GM18511 (cell line): ENCODE measurements at regions not wholly inside any gene's neighbourhood (a gene's known extent, or its start where the extent isn't known, plus 50 kb on each side); places are given as distances from the start of the nearest gene placed in this dataset.
A peak's percentile ranks its signal among the peaks of the same experiment; 100 is the strongest.
"Not testable (repeated sequence)": the region's sequence is repeated elsewhere in the genome, so short reads cannot be mapped to it uniquely, and the experiment has no call there.

ENCODE experiments used
- ATAC-seq: cut with Tn5 transposase; IDR thresholded peaks from one replicate; pipeline ENCODE4 v1.9.1; 2021; ENCODE audit warnings: mild to moderate bottlenecking, moderate library complexity; ENCODE audit not compliant: unreplicated experiment

DNA sequence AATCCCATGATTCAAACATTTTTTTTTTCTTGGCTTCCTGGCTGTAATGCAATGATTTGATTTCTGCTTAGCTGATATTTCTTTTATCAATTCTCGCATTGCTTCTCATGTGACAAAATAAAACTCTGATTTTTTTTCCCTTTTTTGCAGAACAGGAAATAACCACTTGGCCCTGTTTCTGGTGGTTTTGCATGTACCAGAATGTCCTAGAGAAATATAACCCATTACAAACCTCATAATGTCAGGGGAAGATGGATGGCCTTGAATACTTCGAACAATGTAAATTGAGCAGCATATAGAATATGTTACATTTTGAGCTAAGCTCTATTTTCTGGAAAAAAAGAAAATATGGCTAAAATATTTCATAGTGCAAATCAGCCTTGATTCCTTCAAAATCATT lies 275.6 kb downstream of the RAP2B start:
- ATAC-seq: no peak

DNA sequence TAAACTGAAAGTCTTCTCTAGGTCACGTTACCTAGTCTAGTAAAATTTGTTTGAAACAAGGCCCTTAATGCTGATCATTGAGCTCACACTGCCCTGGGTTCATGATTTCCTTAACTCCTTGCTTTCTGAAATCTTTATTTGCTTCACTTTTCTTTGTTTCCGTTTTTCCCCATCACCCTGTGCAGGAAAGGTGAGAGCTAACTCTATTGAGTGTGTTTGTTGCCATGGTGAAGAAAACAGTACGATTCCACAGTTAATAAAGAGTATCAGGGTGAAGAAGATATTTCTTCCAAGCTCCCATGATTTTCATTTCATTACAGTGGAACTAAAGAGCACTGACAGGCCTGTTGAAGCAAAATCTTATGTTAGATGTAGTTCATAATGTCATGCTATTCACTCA lies 276.2 kb downstream of the RAP2B start:
- ATAC-seq: no peak

DNA sequence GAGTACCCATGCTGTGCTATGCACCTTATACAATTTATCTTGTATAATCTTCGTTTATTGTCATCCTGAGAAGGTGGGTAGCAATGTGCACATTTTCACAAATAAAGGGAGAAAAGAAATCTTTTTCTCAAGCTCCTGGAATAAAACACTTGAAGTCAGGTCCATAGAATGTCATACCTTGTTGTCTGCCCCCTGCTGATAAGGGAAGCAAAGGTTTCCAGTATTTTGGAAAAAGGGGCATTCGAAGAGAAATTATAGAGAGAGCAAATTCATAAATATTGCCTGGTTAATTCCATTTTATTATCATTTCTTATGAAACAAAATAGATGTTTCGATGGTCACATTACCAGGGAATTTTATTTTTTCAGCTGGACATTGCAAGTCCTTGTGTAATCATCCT lies 277.8 kb downstream of the RAP2B start:
- ATAC-seq: no peak

DNA sequence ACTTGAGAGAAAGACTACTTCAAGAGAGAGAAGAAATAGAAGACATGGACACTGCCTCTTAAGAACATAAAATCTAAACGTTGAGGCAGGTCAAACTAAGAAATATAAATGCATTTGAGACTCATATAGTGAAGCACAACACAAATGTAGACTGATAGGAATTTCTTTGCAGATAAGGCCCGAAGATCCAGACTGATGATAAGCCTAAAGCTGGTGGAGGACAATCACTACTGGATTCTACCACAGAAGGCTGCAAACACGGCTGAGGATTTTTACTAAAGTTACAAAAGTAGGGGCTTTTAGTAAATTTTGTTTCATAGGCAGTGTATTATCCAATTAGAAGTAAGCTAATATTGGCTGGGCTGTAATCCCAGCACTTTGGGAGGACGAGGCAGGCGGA lies 278.3 kb downstream of the RAP2B start:
- ATAC-seq: no peak

DNA sequence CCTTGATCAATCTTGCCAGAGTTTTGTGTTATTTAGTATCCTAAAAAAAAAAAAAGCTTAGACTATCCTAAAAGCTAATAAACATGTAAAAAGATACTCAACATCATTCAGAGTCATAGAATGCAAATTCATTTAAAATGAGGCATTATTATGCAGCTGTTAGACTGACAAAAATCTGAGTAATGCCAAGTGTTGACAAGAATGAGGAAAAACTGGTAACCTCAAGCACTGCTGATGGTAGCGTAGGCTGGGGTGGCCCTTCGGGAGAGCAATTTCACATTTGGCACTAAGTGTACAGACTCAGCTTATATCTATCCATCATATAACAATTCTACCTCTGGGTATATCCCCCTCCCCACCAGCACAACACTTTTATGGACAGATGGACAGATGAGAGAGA lies 280.4 kb downstream of the RAP2B start:
- ATAC-seq: no peak

DNA sequence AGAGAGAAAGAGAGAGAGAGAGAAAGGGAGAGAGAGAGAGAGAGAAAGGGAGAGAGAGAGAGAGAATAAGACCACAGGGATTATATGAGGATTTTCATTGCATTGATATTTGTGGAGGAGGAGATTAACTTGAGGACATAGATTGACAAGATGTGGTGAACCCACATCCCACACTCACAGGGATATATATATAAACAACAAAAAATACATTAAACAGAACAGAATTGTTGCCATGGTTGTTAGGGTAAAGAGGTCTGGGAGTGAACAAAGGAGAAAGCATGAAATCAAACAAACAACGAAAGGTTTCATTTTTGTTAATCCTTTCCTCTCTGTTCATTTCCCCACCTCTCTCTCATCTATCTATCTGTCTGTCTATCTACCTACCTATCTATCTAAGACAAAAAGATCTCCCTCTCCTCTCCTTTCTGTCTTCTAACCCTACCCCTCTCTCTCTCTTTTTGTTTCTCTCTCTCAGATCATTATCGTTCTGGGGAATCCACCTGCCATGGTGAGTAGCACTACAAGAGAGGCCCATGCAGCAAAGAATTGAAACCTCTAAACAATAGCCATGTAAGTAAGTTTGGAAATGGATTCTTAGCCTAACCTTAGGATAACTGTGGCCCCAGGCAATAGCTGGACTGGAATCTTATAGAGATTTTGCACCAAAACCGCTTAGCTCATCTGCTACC lies 280.9 kb downstream of the RAP2B start:
- no peak for ATAC-seq

DNA sequence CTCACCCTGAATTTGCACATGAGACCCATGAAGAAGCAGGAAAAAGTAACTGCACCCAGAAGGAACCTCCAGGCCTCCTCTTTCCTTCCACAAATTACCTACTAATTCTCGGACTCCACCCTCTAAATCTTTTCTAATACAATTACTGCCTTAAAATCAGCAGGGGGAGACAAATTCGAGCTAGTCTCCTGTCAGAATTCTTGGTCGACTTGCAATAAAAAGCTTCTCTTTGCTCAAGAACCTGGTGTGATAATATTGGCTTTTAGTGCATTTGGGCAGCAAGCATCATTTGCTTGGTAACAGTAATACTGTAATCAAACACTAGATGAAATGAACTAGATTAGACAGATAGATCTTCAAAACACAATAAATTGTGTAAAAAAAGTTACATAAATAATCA lies 281.9 kb downstream of the RAP2B start:
- no peak for ATAC-seq

DNA sequence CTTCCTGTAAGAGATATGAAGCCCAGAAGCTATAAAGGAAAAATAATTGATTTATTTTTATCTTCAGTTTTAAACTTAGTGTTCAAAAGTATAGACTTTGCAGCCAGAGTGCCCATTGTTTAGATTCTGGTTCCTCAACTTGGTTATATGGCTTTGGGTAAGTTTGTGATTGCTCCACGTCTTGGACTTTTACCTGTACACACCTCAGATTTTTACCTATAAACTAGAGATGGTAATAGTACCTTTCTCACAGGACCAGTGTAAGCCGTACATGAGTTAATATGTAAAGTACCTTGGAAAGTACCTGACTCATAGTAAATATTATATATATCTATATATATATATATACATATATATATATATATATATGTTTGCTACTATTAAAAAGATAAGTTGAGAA lies 283.8 kb downstream of the RAP2B start:
- no peak for ATAC-seq

DNA sequence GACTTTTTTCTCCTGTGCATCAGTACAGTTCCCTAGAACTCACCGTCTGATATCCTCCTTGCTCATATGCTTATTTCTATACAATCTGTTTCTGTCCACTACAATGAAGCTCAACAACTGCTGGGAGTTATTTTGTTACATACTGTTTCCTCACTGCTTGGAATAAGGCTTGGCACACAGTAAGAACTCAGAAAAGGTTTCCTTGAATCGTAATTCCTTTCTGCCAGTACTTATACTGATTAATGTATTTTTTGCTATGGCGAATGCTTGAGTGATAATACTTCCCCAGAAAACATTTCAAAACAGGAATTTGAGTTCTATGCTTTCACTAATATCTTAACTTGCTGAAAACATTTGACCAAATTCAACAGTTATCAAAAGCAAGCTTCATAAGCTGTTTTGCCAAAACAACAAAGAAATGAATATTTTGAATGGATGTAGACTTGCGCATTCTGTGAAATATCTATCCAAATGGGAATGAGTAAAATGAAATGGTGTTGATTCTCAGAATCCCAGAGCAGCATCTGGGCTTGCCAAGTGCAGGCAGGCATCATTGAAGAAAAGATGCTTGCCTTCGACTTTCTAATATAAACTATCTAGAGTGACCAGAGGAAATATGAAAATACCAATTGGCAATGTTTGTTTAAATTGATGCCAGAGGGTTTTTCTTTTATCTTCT lies 286.3 kb downstream of the RAP2B start:
- no peak for ATAC-seq

DNA sequence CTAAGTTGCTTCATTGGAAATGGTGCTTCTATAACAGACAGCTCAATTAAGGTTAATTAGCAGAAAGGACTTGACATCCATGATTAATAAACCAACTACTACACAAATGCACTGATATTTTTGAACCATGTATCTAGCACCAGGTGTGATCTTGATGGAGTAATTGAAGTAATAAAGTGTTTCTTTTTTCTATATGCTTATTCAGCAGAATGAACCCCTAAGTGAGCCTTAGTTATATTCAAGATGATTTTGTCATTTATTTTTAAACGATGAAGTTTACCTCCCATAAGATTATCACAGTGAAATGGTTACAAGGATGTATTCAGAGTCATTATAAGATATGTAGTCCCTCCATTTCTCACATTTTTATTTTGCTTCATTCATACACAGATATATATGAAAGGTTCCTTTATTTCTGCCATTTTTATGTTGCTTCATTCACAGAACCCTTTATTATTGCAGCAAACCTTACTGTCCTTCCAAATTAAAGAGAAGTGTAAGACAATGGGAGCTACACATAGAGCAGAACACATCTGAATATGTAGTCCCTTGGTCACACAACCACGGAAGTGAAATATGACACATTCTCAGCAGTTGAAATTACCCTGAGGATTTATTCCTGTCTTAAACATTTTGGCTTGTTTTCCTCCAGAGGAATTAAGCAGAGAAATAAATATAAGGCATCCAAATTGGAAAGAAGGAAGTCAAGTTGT lies 295.0 kb downstream of the RAP2B start:
- ATAC-seq: no peak

DNA sequence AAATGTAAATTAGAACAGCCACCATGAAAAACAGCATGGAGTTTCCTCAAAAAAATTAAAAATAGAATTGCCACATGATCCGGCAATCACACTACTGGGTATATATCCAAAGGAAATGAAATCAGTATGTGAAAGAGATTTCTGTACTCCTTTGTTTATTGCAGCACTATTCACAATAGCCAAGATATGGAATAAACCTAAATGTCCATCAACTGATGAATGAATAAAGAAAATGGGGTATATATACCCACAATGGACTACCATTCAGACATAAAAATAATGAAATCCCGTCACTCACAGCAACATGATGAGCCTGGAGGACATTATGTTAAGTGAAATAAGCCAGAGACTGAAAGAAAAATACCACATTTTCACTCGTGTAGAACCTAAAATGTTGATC lies 296.9 kb downstream of the RAP2B start:
- no peak for ATAC-seq

DNA sequence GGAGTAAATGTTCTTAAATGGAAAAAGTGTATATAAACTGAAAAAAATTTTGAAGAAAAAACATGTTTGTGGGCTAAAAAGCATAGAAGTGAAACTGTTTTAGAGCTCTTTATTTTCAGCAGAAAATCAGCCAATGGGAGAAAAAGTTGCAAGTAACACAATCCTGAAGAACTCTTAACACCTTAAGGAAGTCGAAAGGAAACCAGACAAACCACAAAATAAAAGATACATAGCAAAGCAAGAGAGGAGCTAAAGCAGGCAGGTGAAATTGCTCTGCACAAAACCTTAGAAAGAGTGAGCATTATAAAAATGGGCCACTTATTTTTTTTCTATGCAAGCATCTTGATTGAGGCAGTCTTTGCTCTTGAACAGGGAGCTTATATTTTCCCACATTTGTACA lies 300.5 kb downstream of the RAP2B start:
- no peak for ATAC-seq

DNA sequence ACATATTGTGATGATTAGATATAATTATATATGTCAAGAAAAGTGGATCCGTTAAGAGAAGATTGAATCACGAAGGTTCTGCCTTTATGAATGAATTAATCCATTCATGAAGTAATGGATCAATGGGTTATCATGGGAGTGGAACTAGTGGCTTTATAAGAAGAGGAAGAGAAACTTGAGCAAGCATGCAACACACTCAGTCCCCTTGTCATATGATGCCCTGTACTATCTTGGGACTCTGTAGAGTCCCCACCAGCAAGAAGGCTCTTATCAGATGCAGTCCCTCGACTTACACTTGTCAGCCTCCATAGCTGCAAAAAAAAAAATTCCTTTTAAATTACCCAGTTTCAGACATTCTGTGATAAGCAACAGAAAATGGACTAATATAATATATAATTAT lies 301.9 kb downstream of the RAP2B start:
- ATAC-seq: peak; percentile 95

DNA sequence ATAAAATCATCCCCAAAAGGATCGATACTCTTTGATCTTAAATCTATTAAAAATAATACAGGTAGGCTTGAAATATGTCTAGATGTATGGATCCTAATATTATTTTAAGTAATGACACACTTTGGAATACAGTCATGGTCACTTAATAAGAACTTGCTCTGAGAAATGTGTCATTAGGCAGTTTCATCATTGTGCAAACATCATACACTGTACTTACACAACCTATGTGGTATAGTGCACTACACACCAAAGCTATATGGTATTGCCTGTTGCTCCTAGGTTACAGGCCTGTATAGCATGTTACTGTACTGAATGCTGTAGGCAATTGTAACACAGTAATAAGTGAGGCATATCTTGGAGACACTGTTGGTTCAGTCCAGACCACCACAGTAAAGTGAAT lies 307.1 kb downstream of the RAP2B start:
- ATAC-seq: no peak

DNA sequence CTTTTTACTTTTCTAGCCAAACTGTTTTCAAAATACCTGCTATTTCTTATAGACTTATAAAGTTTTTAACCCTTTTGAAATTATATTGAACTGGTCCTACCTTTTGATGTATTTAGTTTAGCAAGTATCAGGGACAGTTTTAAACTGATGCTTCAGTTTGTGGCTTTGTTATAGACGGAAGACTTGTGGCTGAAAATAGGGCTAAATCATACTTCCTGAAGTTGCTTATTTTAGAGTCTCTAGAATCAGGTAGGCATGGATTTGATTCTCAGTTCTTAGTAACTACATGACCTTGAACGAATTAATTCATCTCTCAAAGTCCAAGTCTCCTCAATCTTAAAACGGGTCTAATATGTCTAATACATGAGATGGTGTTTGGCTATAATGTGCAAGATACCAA lies 322.8 kb downstream of the RAP2B start:
- ATAC-seq: peak; percentile 70

DNA sequence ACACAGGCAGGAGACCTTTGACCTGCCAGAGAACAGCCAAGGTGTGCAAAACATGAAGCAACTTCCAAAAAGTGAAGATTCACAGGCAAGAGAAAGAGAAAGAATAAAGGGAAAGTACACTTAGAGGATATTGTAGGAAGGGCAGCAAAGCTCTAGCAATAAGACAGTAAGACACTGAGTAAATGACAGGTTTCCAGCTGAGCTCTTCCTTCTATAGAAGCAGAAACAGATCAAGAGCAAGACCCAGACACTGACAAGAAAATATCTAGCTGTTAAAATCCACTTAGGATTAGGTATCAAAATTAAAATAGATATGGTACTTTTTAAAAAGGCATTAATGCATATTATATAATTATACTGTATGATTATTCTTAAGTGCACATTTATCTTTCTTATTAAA lies 333.4 kb downstream of the RAP2B start:
- ATAC-seq: no peak

DNA sequence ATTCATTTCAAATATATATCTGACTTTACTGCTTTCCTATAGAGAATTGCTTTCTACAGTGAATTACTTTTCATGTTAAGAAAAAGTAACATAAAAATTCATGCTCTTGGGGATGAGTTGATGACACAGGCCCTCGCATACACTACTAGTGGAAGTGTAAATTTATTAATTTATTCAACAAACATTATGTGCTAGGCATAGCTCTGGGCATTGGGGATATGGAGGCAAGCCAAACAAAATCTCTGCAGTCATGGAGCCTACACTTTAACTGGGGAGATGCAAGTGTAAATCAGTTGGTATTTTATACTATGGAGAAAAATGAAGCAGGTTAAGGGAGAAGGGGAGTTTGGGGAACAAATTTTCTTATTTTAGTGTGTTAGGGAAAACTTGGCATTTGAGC lies 340.7 kb downstream of the RAP2B start:
- ATAC-seq: no peak

DNA sequence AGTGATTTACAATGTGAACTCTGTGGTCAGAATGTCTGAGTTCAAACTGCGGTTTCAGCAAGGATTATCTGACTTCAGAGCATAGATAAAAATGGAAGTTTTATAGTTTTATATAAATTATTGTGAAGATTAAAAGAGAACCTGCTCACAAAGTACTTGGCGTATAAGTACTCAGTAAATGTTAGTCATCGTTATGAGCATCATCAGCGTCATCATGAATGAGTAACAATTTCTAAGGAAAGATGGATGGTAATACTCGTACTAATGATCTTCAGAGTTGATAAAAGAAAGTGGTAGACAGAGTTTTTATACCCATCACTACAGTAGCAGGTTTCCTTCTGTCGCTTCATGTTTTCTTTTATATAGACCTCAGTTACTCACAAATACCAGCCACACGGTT lies 341.8 kb downstream of the RAP2B start:
- ATAC-seq: no peak

DNA sequence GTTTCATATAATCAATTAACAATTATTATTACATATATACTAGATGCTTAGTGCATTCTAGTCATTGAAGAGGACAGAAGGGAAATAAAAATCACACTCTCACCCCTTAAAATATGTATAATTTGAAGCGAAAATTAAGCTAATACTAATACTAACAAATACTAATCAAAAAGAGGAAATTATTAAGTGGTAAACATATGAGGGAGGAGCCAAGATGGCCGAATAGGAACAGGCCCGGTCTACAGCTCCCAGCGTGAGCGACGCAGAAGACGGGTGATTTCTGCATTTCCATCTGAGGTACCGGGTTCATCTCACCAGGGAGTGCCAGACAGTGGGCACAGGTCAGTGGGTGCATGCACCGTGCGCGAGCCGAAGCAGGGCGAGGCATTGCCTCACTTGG lies 344.2 kb downstream of the RAP2B start:
- not testable (repeated sequence) for ATAC-seq

DNA sequence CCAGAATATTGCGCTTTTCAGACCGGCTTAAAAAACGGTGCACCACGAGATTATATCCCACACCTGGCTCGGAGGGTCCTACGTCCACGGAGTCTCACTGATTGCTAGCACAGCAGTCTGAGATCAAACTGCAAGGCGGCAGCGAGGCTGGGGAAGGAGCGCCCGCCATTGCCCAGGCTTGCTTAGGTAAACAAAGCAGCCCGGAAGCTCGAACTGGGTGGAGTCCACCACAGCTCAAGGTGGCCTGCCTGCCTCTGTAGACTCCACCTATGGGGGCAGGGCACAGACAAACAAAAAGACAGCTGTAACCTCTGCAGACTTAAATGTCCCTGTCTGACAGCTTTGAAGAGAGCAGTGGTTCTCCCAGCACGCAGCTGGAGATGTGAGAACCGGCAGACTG lies 344.7 kb downstream of the RAP2B start:
- ATAC-seq: not testable (repeated sequence)

DNA sequence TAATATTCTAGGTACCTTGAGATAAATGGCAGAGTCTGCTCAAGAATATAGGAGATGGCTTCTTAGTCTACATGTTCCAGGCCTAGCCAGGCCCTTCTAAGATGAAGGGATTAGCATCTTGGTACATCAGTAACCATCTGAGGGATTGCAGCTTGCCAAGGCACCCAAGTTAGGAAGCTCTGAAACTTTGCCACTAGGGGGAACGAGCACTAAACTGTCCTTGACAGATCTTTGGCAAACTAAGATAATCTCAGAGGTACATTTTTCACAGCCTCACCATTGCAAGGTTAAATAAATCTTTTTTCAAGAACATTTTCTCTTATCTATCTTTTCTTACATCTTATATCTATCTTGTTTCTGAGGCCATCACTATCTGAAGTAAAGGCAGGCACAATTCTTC lies 351.2 kb downstream of the RAP2B start:
- no peak for ATAC-seq

DNA sequence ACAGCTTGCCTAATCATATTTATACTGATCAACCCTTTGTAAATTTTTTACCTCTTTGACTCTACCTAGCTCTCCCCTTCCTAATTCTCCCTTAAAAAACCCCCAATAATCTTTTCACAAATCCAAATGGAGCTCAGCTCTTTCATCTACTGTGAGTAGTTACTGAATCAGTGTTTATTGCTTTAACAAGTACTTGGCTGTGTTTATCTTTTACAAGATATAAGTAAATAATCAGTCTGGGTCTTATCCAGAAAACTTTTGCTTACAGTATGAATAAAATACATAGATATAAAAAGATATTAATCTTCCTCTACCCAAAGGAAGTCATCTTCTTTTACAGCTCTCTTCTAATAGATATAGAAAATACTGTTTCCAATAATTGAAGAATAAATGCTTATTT lies 366.4 kb downstream of the RAP2B start:
- no peak for ATAC-seq
